K562 (cell line): ENCODE measurements at regions not wholly inside any gene's neighbourhood (a gene's known extent, or its start where the extent isn't known, plus 50 kb on each side); places are given as distances from the start of the nearest gene placed in this dataset.

Experiments
- ATAC-seq: fragments of 200-7000 bp; cut with Tn5 transposase; 3 replicates; pipeline ENCODE4 v1.9.1; 2020; ENCODE audit warnings: moderate library complexity
- BruUV-seq: library from RNA; stranded (reverse); fragments of 400-500 nt; replicated peaks from 2 replicates; lab custom pipeline; 2021; lab: Mats Ljungman, UMichigan
- CTCF ChIA-PET: fragments of 300-600 bp; formaldehyde crosslinking; extraction: SDS; loops from one replicate; lab custom pipeline; 2021; ENCODE audit warnings: low intra/inter-chr PET ratio; lab: Yijun Ruan, JAX
- POLR2A ChIA-PET: fragments of 300-600, 350-650 bp; sonication (Branson Sonifier 250); formaldehyde crosslinking; extraction: SDS; loops from one replicate; lab custom pipeline; 2021; ENCODE audit warnings: antibody characterized with exemption, inconsistent platforms; lab: Yijun Ruan, JAX
- DNase-seq, 4 experiments: peaks; one replicate each; pipeline versions ENCODE4 v3.0.0 to v3.0.0-alpha.2; 2011 to 2018; ENCODE audit warnings: low spot score in 3 of 4, mixed read lengths in 3 of 4; ENCODE audit errors: extremely low read depth in 1 of 4
- FAIRE-seq: peaks from 2 replicates; lab custom pipeline; 2011; peaks lifted over from hg19 to GRCh38; lab: Jason Lieb, UNC
- H2AFZ ChIP-seq: 2 replicates; pipeline ENCODE4 v1.6.0; 2011; ENCODE audit warnings: low read depth, low read length, control low read depth, inconsistent platforms
- H3K27ac ChIP-seq: fragments of 200-600 bp; 3 replicates; pipeline ENCODE4 v1.8.0; 2011; ENCODE audit warnings: low read depth, mild to moderate bottlenecking, control low read depth, inconsistent platforms, low read length, moderate library complexity, mixed read lengths; ENCODE audit errors: extremely low read depth
- H3K27me3 ChIP-seq, 2 experiments: fragments of 300-600 bp in 1 of 2; 2 replicates in 1 of 2; 3 replicates in 1 of 2; pipeline versions ENCODE4 v1.6.0 to v1.8.0; 2011; ENCODE audit warnings: inconsistent platforms in 2 of 2, low read length in 2 of 2, mild to moderate bottlenecking in 1 of 2, mixed read lengths in 1 of 2, moderate library complexity in 1 of 2; ENCODE audit not compliant: control insufficient read depth in 2 of 2, insufficient read depth in 2 of 2
- H3K36me3 ChIP-seq: fragments of 300-600 bp; 3 replicates; pipeline ENCODE4 v1.8.0; 2011; ENCODE audit warnings: mild to moderate bottlenecking, low read length, inconsistent platforms; ENCODE audit not compliant: control insufficient read depth, insufficient read depth
- H3K4me1 ChIP-seq, 2 experiments: fragments of 200-600 bp in 1 of 2; replicated peaks in 1 of 2; 2 replicates in 1 of 2; 3 replicates in 1 of 2; pipeline versions ENCODE4 v1.5.1 to v1.8.0; 2011; ENCODE audit warnings: inconsistent platforms in 2 of 2, low read length in 2 of 2, mild to moderate bottlenecking in 1 of 2, mixed read lengths in 1 of 2, moderate library complexity in 1 of 2; ENCODE audit not compliant: control insufficient read depth in 2 of 2, insufficient read depth in 2 of 2
- H3K4me2 ChIP-seq: 2 replicates; pipeline ENCODE4 v1.6.1; 2011; ENCODE audit warnings: low read length, control low read depth, inconsistent platforms, mixed read lengths; ENCODE audit not compliant: insufficient read depth
- H3K4me3 ChIP-seq: fragments of 200-600 bp; sonication (generic), shearing (Covaris generic); 2 replicates; pipeline ENCODE4 v1.5.1; 2016; ENCODE audit warnings: control low read depth, inconsistent platforms
- H3K79me2 ChIP-seq: fragments of 200-600 bp; 3 replicates; pipeline ENCODE4 v1.8.0; 2011; ENCODE audit warnings: low read length, inconsistent platforms; ENCODE audit not compliant: control insufficient read depth, insufficient read depth
- H3K9ac ChIP-seq, 2 experiments: 2 replicates each; pipeline versions ENCODE4 v1.6.0 to v1.6.1; 2011; ENCODE audit warnings: low read depth in 2 of 2, low read length in 2 of 2, control low read depth in 1 of 2, inconsistent platforms in 1 of 2, mild to moderate bottlenecking in 1 of 2, mixed read lengths in 1 of 2; ENCODE audit not compliant: insufficient read depth in 1 of 2
- H3K9me1 ChIP-seq: one replicate; pipeline ENCODE4 v1.6.0; 2011; ENCODE audit warnings: inconsistent platforms, mild to moderate bottlenecking, low read length, moderate library complexity; ENCODE audit not compliant: control insufficient read depth, insufficient read depth
- H3K9me3 ChIP-seq: replicated peaks from 2 replicates; pipeline ENCODE4 v1.5.1; 2011; ENCODE audit warnings: low read depth, low read length, inconsistent platforms; ENCODE audit not compliant: control insufficient read depth, insufficient read depth
- H4K20me1 ChIP-seq: replicated peaks from 2 replicates; pipeline ENCODE4 v1.6.1; 2011; ENCODE audit warnings: low read length, inconsistent platforms, mixed read lengths; ENCODE audit not compliant: control insufficient read depth, insufficient read depth
- ARNT ChIP-seq, 2 experiments: fragments of 450-650 bp; IDR thresholded peaks; 2 replicates each; pipeline ENCODE4 v1.6.1; 2016; ENCODE audit warnings: mild to moderate bottlenecking in 1 of 2
- ETS2 ChIP-seq: IDR thresholded peaks from 2 replicates; pipeline ENCODE4 v1.6.1; 2016; ENCODE audit warnings: borderline replicate concordance, missing genetic modification characterization, mild to moderate bottlenecking, moderate library complexity, missing compliant biosample characterization; ENCODE audit not compliant: poor library complexity, severe bottlenecking
- FOXA3 ChIP-seq, 2 experiments: fragments of 450-650 bp in 1 of 2; sonication (generic) in 1 of 2; formaldehyde crosslinking; IDR thresholded peaks in 1 of 2; conservative IDR thresholded peaks in 1 of 2; 2 replicates each; pipeline versions ENCODE4 v1.4.0 to v1.8.0; 2020 to 2022; ENCODE audit warnings: mild to moderate bottlenecking in 2 of 2, missing genetic modification reagents in 1 of 2
- HDAC1 ChIP-seq, 2 experiments: fragments of 450-650 bp; IDR thresholded peaks; 2 replicates each; pipeline ENCODE4 v1.6.1; 2016 to 2017; ENCODE audit warnings: inconsistent platforms in 1 of 2, mild to moderate bottlenecking in 1 of 2, moderate library complexity in 1 of 2
- KLF10 ChIP-seq: fragments of 250-450 bp; sonication (Bioruptor Pico); IDR thresholded peaks from 2 replicates; pipeline ENCODE4 v1.6.1; 2021; ENCODE audit warnings: matching md5 sums
- TEAD2 ChIP-seq: fragments of 450-650 bp; IDR thresholded peaks from 2 replicates; pipeline ENCODE4 v1.6.1; 2016; ENCODE audit warnings: missing genetic modification characterization, control low read depth, missing compliant biosample characterization
- ZFP1 ChIP-seq: fragments of 450-650 bp; formaldehyde crosslinking; IDR thresholded peaks from 2 replicates; pipeline ENCODE4 v1.4.0; 2020; ENCODE audit warnings: mild to moderate bottlenecking, mixed read lengths
- ZNF584 ChIP-seq: fragments of 200-800 bp; sonication (Bioruptor generic); IDR thresholded peaks from 2 replicates; pipeline ENCODE4 v1.6.1; 2016; ENCODE audit warnings: low read depth, mild to moderate bottlenecking, missing genetic modification characterization, missing compliant biosample characterization
- WGBS: fragments of 100-300 bp; shearing (Covaris generic); methylation state at CpG from one replicate; pipeline ENCODE4 v1.1.6; 2016; ENCODE audit warnings: low coverage, mixed read lengths; ENCODE audit not compliant: insufficient coverage; ENCODE audit errors: missing lambda C conversion rate; 5-methylcytosine and 5-hydroxymethylcytosine counted together
- in situ Hi-C: fragments of 300-500 bp; cut with MboI; formaldehyde crosslinking; loops from 4 replicates; pipeline ENCODE4 v1.15.0; 2018; ENCODE audit warnings: inconsistent platforms, mixed read lengths
- intact Hi-C: fragments of 100-400 bp; cut with micrococcal nuclease; formaldehyde crosslinking; loops from 2 replicates; pipeline ENCODE4 v1.14.2; 2022

GRCh38 chr10:111766464-111766863, 417.1 kb downstream of the GPAM start:
- no peak overlapping the region for H3K9ac ChIP-seq
- H3K9me3 ChIP-seq, result no peaks in the 10 kb centered on the region
- no peaks in the 10 kb centered on the region for H3K36me3 ChIP-seq
- no peak for DNase-seq
- no peaks in the 10 kb centered on the region for H4K20me1 ChIP-seq
- H3K9me1 ChIP-seq, result no peaks in the 10 kb centered on the region
- in situ Hi-C loops, result no loop called here
- H3K4me3 ChIP-seq, result no peak overlapping the region
- H3K27ac ChIP-seq, result no peak overlapping the region
- no TSS peak for BruUV-seq
- no peaks in the 10 kb centered on the region for H3K27me3 ChIP-seq
- H3K4me1 ChIP-seq, result no peaks in the 10 kb centered on the region
- POLR2A ChIA-PET, result no interaction called here
- H3K79me2 ChIP-seq, result no peaks in the 10 kb centered on the region
- TF ChIP-seq HDAC1 (IDR thresholded peaks at IDR 0.05) (no peak), ZNF584 (CRISPR knock-in tag) (no peak), ETS2 (tag) (no peak), TEAD2 (tag) (no peak), KLF10 (CRISPR knock-in tag) (no peak), ZFP1 (CRISPR knock-in tag) (no peak), ARNT (IDR thresholded peaks at IDR 0.05) (no peak), FOXA3 (CRISPR knock-in tag; conservative IDR thresholded peaks at IDR 0.05 in 1 of 2, IDR thresholded peaks at IDR 0.05 in 1 of 2) (no peak)
- TF ChIP-seq, all 486 proteins: peak for 0
- 0% methylated on average over 3 of the region's 3 CpGs for WGBS
- intact Hi-C loops, result no loop called here
- no peak overlapping the region for H2AFZ ChIP-seq
- CTCF ChIA-PET, result no interaction called here
- H3K4me2 ChIP-seq, result no peak overlapping the region
- no peak for FAIRE-seq
- ATAC-seq, result no peak
